Glutamatergic neuron (in vitro differentiated cells): ENCODE measurements at regions not wholly inside any gene's neighbourhood (a gene's known extent, or its start where the extent isn't known, plus 50 kb on each side); places are given as distances from the start of the nearest gene placed in this dataset.

ENCODE experiments used
- DNase-seq: peaks from one replicate; pipeline ENCODE4 v3.0.0; 2022
- H3K27ac Mint-ChIP-seq: one replicate; pipeline ENCODE4 v1.8.0; 2020; ENCODE audit warnings: mild to moderate bottlenecking, mixed read lengths, inconsistent platforms; ENCODE audit not compliant: unreplicated experiment
- H3K27me3 Mint-ChIP-seq: one replicate; pipeline ENCODE4 v1.8.0; 2020; ENCODE audit warnings: mild to moderate bottlenecking, moderate library complexity, mixed read lengths, inconsistent platforms; ENCODE audit not compliant: unreplicated experiment
- H3K36me3 Mint-ChIP-seq: one replicate; pipeline ENCODE4 v1.8.0; 2020; ENCODE audit warnings: mild to moderate bottlenecking, mixed read lengths, inconsistent platforms; ENCODE audit not compliant: unreplicated experiment
- H3K4me1 Mint-ChIP-seq: one replicate; pipeline ENCODE4 v1.8.0; 2020; ENCODE audit warnings: mild to moderate bottlenecking, low read depth, mixed read lengths, inconsistent platforms; ENCODE audit not compliant: unreplicated experiment
- H3K4me3 Mint-ChIP-seq: one replicate; pipeline ENCODE4 v1.8.0; 2020; ENCODE audit warnings: mild to moderate bottlenecking, mixed read lengths, inconsistent platforms; ENCODE audit not compliant: unreplicated experiment
- H3K9me3 Mint-ChIP-seq: one replicate; pipeline ENCODE4 v1.8.0; 2020; ENCODE audit warnings: mild to moderate bottlenecking, moderate library complexity, mixed read lengths, inconsistent platforms; ENCODE audit not compliant: unreplicated experiment
- CTCF ChIP-seq: fragments of 200-600 bp; sonication (generic); IDR thresholded peaks from one replicate; pipeline ENCODE4 v1.5.0; 2021; ENCODE audit not compliant: partially characterized antibody, unreplicated experiment

GRCh38 chr15:39304201-39304841 is 276.6 kb upstream of the THBS1 start:
- no peak overlapping the region for H3K4me3 Mint-ChIP-seq
- peaks cover 4% of the 10 kb centered on the region for H3K9me3 Mint-ChIP-seq
- no peak overlapping the region for H3K27ac Mint-ChIP-seq
- H3K4me1 Mint-ChIP-seq, result peaks cover 3% of the 10 kb centered on the region
- no peak for DNase-seq
- H3K36me3 Mint-ChIP-seq, result peaks cover 7% of the 10 kb centered on the region
- peaks cover 4% of the 10 kb centered on the region for H3K27me3 Mint-ChIP-seq
- no peak for TF ChIP-seq CTCF

GRCh38 chr15:39304931-39305728 is 275.7 kb upstream of the THBS1 start:
- no peak overlapping the region for H3K27ac Mint-ChIP-seq
- H3K36me3 Mint-ChIP-seq, result peaks cover 7% of the 10 kb centered on the region
- no peak for TF ChIP-seq CTCF
- peaks cover 4% of the 10 kb centered on the region for H3K9me3 Mint-ChIP-seq
- H3K27me3 Mint-ChIP-seq, result peaks cover 4% of the 10 kb centered on the region
- DNase-seq, result no peak
- H3K4me1 Mint-ChIP-seq, result no peaks in the 10 kb centered on the region
- no peak overlapping the region for H3K4me3 Mint-ChIP-seq

GRCh38 chr15:39310633-39311032 is 270.2 kb upstream of the THBS1 start:
- peaks cover 7% of the 10 kb centered on the region for H3K36me3 Mint-ChIP-seq
- no peaks in the 10 kb centered on the region for H3K4me1 Mint-ChIP-seq
- DNase-seq, result no peak
- H3K27ac Mint-ChIP-seq, result no peak overlapping the region
- peaks cover 4% of the 10 kb centered on the region for H3K27me3 Mint-ChIP-seq
- TF ChIP-seq CTCF, result no peak
- H3K9me3 Mint-ChIP-seq, result peaks cover 4% of the 10 kb centered on the region
- H3K4me3 Mint-ChIP-seq, result no peak overlapping the region

- DNase-seq, result no peak
- Mint-ChIP-seq H3K27me3 (no peaks in the 10 kb centered on the region), H3K36me3 (no peaks in the 10 kb centered on the region), H3K4me1 (no peaks in the 10 kb centered on the region), H3K4me3 (no peak overlapping the region), H3K9me3 (no peaks in the 10 kb centered on the region), H3K27ac (no peak overlapping the region)
- no peak for TF ChIP-seq CTCF
Measured at GRCh38 chr15:39312984-39313383, 267.9 kb upstream of the THBS1 start.

- no peak for DNase-seq
- no peaks in the 10 kb centered on the region for H3K27me3 Mint-ChIP-seq
- H3K36me3 Mint-ChIP-seq, result no peaks in the 10 kb centered on the region
- no peak overlapping the region for H3K4me3 Mint-ChIP-seq
- H3K9me3 Mint-ChIP-seq, result no peaks in the 10 kb centered on the region
- no peak overlapping the region for H3K27ac Mint-ChIP-seq
- no peak for TF ChIP-seq CTCF
- no peaks in the 10 kb centered on the region for H3K4me1 Mint-ChIP-seq
Measured at GRCh38 chr15:39313467-39313866, 267.4 kb upstream of the THBS1 start.
